ENCODE measurements at regions not wholly inside any gene's neighbourhood (a gene's known extent, or its start where the extent isn't known, plus 50 kb on each side); places are given as distances from the start of the nearest gene placed in this dataset.
A peak's percentile ranks its signal among the peaks of the same experiment; 100 is the strongest.

DNA sequence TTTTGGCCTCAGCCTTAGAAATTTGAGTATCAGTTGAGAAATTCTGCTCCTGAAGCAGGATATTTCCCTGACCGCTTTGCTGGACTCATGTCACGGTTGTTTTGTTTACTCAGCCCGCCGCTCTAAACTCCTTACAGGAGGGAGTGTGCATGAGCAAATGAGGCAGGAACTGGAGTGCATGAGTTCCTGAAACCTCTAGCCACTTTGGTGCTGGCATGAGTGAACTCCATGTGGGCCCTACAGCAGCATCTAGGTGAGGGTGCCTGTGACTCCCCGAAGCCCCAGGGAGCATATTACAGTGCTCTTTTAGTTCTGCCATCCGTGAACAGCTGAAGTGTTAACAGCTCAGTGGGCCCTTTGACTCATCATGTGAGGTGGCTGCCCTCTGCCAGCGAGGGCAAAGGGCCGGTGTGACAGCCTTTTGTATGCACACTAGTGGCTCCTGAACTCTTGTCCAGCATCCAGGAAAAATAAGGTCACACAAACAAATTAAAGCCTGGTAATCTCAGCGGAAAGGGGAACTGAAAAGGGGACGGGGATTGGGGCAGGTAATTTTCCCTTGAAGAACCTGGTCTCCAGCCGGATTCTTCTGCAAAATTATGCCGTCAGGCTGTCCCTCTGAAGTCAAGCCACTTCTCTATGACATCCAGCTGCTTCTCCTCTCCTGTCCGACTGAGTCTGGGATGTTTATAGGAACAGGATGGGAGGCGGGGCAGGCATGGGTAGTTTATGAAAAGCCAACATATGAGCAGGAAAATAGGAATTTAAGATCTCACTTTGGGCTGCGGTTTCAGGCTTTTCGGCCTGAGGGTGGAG is 1668.7 kb downstream of the SUCLG1 start:
- H3K9ac ChIP-seq (ENCODE audit: insufficient read depth, low read length): no peak overlapping the region
- no peaks in the 10 kb centered on the region for H3K4me1 ChIP-seq (ENCODE audit: control insufficient read depth, extremely low read depth, insufficient read depth, low read length)
- peak overlapping the region in 1 of 4 experiments; percentile 31 for H3K4me3 ChIP-seq (replicated peaks in 1 of 4; ENCODE audit: control extremely low read depth in 1 of 4, insufficient read depth in 1 of 4, low read depth in 3 of 4, low read length in 4 of 4)
- TF ChIP-seq, protein P1, sequence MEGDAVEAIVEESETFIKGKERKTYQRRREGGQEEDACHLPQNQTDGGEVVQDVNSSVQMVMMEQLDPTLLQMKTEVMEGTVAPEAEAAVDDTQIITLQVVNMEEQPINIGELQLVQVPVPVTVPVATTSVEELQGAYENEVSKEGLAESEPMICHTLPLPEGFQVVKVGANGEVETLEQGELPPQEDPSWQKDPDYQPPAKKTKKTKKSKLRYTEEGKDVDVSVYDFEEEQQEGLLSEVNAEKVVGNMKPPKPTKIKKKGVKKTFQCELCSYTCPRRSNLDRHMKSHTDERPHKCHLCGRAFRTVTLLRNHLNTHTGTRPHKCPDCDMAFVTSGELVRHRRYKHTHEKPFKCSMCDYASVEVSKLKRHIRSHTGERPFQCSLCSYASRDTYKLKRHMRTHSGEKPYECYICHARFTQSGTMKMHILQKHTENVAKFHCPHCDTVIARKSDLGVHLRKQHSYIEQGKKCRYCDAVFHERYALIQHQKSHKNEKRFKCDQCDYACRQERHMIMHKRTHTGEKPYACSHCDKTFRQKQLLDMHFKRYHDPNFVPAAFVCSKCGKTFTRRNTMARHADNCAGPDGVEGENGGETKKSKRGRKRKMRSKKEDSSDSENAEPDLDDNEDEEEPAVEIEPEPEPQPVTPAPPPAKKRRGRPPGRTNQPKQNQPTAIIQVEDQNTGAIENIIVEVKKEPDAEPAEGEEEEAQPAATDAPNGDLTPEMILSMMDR (conservative IDR thresholded peaks at IDR 0.05 in 1 of 2, IDR thresholded peaks at IDR 0.05 in 1 of 2; ENCODE audit: low read depth in 1 of 2, low read length in 2 of 2): no peak
- TF ChIP-seq EZH2 (IDR thresholded peaks at IDR 0.05; ENCODE audit: low read length, missing control alignments): no peak
- no peaks in the 10 kb centered on the region for H3K36me3 ChIP-seq (ENCODE audit: control insufficient read depth, insufficient read depth, low read length)
- no peak overlapping the region for H2AFZ ChIP-seq (ENCODE audit: low read length)
- peak; percentile 30 to 91 for DNase-seq (ENCODE audit: low read depth in 2 of 2)
- no peaks in the 10 kb centered on the region for H3K27me3 ChIP-seq (ENCODE audit: control insufficient read depth, insufficient read depth, low read length)
- no peaks in the 10 kb centered on the region for H3K79me2 ChIP-seq (ENCODE audit: control insufficient read depth, insufficient read depth, low read length)
- no peaks in the 10 kb centered on the region for H3K9me3 ChIP-seq (ENCODE audit: control insufficient read depth, insufficient read depth, low read depth, low read length)
- peak overlapping the region; percentile 11 for H3K4me2 ChIP-seq (ENCODE audit: extremely low read depth, insufficient read depth, low read length)
- no peak overlapping the region for H3K27ac ChIP-seq (ENCODE audit: insufficient read depth, low read length)
- H4K20me1 ChIP-seq (ENCODE audit: control insufficient read depth, extremely low read depth, insufficient read depth, low read length): no peaks in the 10 kb centered on the region

DNA sequence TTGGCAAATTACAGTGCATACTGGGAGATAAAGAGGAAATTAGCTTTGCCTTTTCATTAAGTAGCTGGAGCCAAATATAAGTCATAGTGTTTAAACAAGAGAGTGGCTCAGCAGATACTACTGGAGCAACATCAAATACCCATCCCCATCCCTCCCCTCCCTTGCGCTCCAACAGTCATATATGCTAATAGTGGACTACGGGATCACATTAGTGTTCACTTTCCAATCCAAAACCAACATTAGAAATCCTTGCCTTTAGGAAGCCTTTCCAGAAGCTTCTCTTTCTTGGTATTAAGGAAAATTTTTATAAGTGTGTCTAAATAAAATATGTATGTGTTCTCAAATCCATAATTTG is 1669.3 kb downstream of the SUCLG1 start:
- TF ChIP-seq, protein P1 (conservative IDR thresholded peaks at IDR 0.05 in 1 of 2, IDR thresholded peaks at IDR 0.05 in 1 of 2; ENCODE audit: low read depth in 1 of 2, low read length in 2 of 2): no peak
- TF ChIP-seq EZH2 (IDR thresholded peaks at IDR 0.05; ENCODE audit: low read length, missing control alignments): no peak
- no peaks in the 10 kb centered on the region for H3K79me2 ChIP-seq (ENCODE audit: control insufficient read depth, insufficient read depth, low read length)
- H4K20me1 ChIP-seq (ENCODE audit: control insufficient read depth, extremely low read depth, insufficient read depth, low read length): no peaks in the 10 kb centered on the region
- H3K36me3 ChIP-seq (ENCODE audit: control insufficient read depth, insufficient read depth, low read length): no peaks in the 10 kb centered on the region
- no peaks in the 10 kb centered on the region for H3K27me3 ChIP-seq (ENCODE audit: control insufficient read depth, insufficient read depth, low read length)
- H3K9ac ChIP-seq (ENCODE audit: insufficient read depth, low read length): no peak overlapping the region
- no peak overlapping the region for H3K4me3 ChIP-seq (replicated peaks in 1 of 4; ENCODE audit: control extremely low read depth in 1 of 4, insufficient read depth in 1 of 4, low read depth in 3 of 4, low read length in 4 of 4)
- no peaks in the 10 kb centered on the region for H3K9me3 ChIP-seq (ENCODE audit: control insufficient read depth, insufficient read depth, low read depth, low read length)
- H3K4me1 ChIP-seq (ENCODE audit: control insufficient read depth, extremely low read depth, insufficient read depth, low read length): no peaks in the 10 kb centered on the region
- no peak overlapping the region for H2AFZ ChIP-seq (ENCODE audit: low read length)
- H3K27ac ChIP-seq (ENCODE audit: insufficient read depth, low read length): no peak overlapping the region
- DNase-seq (ENCODE audit: low read depth in 2 of 2): peak; percentile 0 to 70
- no peak overlapping the region for H3K4me2 ChIP-seq (ENCODE audit: extremely low read depth, insufficient read depth, low read length)

DNA sequence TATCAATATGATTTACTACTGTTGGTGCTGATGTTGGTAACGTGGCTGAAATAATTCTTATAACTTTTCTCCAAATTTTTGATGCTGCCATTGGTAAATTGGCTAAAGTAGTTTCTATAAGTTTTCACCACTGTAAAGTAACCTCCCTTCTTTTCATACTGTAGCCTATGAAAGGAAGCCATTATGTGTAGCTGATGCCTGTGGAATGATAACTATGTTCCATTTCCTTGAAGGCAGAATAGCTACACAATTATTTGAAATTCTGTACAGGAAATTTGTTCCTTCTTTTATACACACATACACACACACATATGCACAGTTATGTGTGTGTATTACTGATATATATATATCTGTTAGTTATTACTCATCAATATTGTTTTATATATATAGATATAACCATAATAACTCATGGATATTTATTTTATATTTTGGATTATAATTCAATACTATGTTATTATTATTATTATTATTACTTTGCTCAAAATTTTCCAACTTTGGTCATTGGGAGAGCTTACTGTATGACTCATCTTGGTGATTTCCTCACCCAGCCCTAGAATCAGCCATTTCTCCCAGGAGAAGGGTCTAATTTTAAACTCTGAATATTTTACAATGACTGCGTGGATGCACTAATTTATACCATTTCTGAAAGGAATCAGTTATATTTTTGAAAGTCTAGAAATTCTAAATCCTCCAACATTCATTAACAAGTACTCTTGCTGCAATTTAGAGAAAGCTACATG is 1677.7 kb downstream of the SUCLG1 start:
- H3K79me2 ChIP-seq (ENCODE audit: control insufficient read depth, insufficient read depth, low read length): no peaks in the 10 kb centered on the region
- no peaks in the 10 kb centered on the region for H3K9me3 ChIP-seq (ENCODE audit: control insufficient read depth, insufficient read depth, low read depth, low read length)
- H3K4me1 ChIP-seq (ENCODE audit: control insufficient read depth, extremely low read depth, insufficient read depth, low read length): no peaks in the 10 kb centered on the region
- no peaks in the 10 kb centered on the region for H3K27me3 ChIP-seq (ENCODE audit: control insufficient read depth, insufficient read depth, low read length)
- peak; percentile 1 to 42 for DNase-seq (ENCODE audit: low read depth in 2 of 2)
- H3K4me3 ChIP-seq (replicated peaks in 1 of 4; ENCODE audit: control extremely low read depth in 1 of 4, insufficient read depth in 1 of 4, low read depth in 3 of 4, low read length in 4 of 4): no peak overlapping the region
- H3K9ac ChIP-seq (ENCODE audit: insufficient read depth, low read length): no peak overlapping the region
- H3K27ac ChIP-seq (ENCODE audit: insufficient read depth, low read length): no peak overlapping the region
- no peak overlapping the region for H3K4me2 ChIP-seq (ENCODE audit: extremely low read depth, insufficient read depth, low read length)
- TF ChIP-seq, protein P1 (conservative IDR thresholded peaks at IDR 0.05 in 1 of 2, IDR thresholded peaks at IDR 0.05 in 1 of 2; ENCODE audit: low read depth in 1 of 2, low read length in 2 of 2): no peak
- no peak for TF ChIP-seq EZH2 (IDR thresholded peaks at IDR 0.05; ENCODE audit: low read length, missing control alignments)
- H2AFZ ChIP-seq (ENCODE audit: low read length): no peak overlapping the region
- no peaks in the 10 kb centered on the region for H3K36me3 ChIP-seq (ENCODE audit: control insufficient read depth, insufficient read depth, low read length)
- H4K20me1 ChIP-seq (ENCODE audit: control insufficient read depth, extremely low read depth, insufficient read depth, low read length): no peaks in the 10 kb centered on the region

Data from fibroblast of lung (primary cell).